GM10248 (cell line): ENCODE measurements at regions not wholly inside any gene's neighbourhood (a gene's known extent, or its start where the extent isn't known, plus 50 kb on each side); places are given as distances from the start of the nearest gene placed in this dataset.

Experiments
- CTCF ChIA-PET: fragments of 300-600 bp; sonication (Branson Sonifier 250); formaldehyde crosslinking; extraction: SDS; loops from one replicate; lab custom pipeline; 2021; ENCODE audit warnings: antibody characterized with exemption; lab: Yijun Ruan, JAX
- POLR2A ChIA-PET: fragments of 350-650 bp; sonication (Branson Sonifier 250); formaldehyde crosslinking; extraction: SDS; loops from one replicate; lab custom pipeline; 2020; ENCODE audit warnings: antibody characterized with exemption; lab: Yijun Ruan, JAX
- DNase-seq: peaks from one replicate; pipeline ENCODE4 v3.0.0; 2012; ENCODE audit errors: extremely low spot score
- TF ChIP-seq, protein P1 (sequence below): IDR thresholded peaks from 2 replicates; pipeline ENCODE4 v1.5.1; 2012; ENCODE audit warnings: mild to moderate bottlenecking, low read depth; ENCODE audit errors: extremely low read depth, missing control alignments, control extremely low read depth

GRCh38 chr3:13166243-13167063 lies 93.2 kb upstream of the IQSEC1 start:
- TF ChIP-seq, protein P1, sequence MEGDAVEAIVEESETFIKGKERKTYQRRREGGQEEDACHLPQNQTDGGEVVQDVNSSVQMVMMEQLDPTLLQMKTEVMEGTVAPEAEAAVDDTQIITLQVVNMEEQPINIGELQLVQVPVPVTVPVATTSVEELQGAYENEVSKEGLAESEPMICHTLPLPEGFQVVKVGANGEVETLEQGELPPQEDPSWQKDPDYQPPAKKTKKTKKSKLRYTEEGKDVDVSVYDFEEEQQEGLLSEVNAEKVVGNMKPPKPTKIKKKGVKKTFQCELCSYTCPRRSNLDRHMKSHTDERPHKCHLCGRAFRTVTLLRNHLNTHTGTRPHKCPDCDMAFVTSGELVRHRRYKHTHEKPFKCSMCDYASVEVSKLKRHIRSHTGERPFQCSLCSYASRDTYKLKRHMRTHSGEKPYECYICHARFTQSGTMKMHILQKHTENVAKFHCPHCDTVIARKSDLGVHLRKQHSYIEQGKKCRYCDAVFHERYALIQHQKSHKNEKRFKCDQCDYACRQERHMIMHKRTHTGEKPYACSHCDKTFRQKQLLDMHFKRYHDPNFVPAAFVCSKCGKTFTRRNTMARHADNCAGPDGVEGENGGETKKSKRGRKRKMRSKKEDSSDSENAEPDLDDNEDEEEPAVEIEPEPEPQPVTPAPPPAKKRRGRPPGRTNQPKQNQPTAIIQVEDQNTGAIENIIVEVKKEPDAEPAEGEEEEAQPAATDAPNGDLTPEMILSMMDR: no peak
- ChIA-PET CTCF (interaction anchor here (1.3 to 1.8 kb wide), 3 partner anchors 10 to 19 kb away, joined by 3 to 5 read pairs (median 3); no protein-coding TSS in a partner anchor), POLR2A (no interaction called here)
- no peak for DNase-seq

GRCh38 chr3:13165576-13165975 lies 92.3 kb upstream of the IQSEC1 start:
- POLR2A ChIA-PET: no interaction called here

GRCh38 chr3:13164893-13165492 lies 91.8 kb upstream of the IQSEC1 start:
- POLR2A ChIA-PET: no interaction called here
- TF ChIP-seq, protein P1: no peak
- CTCF ChIA-PET: no interaction called here
- no peak for DNase-seq

More at GRCh38 chr3:13165576-13165975, 92.3 kb upstream of the IQSEC1 start:
- CTCF ChIA-PET: no interaction called here
- no peak for DNase-seq
- TF ChIP-seq, protein P1: no peak

DNA sequence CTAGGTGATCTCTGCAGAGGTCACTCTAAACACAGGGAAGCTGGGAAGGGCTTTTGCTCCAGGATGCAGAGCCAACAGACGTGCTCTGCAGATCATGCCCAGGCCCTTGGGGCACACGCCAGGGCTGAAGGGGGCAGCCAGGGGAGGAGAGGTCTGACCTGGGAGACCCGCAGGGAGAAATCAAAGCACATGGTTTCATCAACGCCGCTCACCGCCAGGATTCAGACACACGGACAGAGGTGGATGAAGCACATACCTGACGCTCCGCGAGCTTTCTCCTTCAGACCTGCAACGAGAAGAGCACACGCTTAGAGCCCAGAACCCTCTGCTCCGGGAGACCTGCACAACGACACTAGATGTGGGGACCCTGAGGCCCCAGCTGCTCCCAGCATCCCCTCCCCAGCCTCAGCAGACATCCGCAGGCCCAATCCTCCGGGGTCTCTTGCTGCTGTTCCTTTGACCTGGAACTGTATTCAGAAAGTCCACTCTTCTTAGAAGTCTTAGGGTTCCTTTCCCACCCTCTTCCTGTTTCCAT lies 90.7 kb upstream of the IQSEC1 start:
- TF ChIP-seq, protein P1: no peak
- POLR2A ChIA-PET: no interaction called here
- CTCF ChIA-PET: no interaction called here
- no peak for DNase-seq

DNA sequence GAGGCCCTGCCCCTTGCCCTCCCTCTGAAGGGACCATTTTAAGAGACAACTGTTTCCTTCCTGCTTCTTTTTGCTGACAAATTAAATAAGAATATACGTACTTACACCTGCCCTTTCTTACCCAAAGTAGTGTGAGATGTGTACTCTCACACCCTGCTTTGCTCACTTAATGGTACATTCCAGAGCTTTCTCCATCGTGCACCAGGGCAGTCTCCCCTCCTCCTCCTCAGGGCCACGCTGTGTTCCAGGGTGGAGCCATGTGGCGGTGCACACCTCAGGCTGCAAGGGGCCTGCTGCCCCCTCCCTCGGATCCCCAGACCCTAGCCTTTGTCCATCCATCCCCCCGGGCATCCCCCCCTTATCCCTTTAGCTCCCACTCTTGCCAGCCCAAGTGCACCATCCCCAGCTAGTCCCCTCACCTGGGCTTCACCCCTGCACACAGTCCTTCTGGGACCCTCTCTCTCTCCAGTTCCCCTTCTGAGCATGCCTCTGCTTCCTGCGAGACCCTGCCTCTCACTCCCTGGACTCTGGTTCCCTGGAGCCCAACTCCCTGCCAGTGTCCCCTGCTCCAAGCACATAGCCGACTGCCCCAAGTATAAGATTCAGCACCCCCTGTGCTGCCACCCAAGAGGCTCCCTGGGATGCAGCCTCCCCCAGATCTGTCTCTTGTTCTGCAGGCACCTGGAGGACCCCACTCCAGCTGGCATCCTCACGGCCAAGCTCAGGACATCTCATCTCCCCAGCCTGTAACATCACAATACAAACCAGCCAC lies 89.5 kb upstream of the IQSEC1 start:
- ChIA-PET CTCF (interaction anchor here (1.0 kb wide), 1 partner anchor 30 kb away, joined by 3 read pairs; no protein-coding TSS in a partner anchor), POLR2A (no interaction called here)
- DNase-seq: no peak
- TF ChIP-seq, protein P1: no peak
